ENCODE measurements at regions not wholly inside any gene's neighbourhood (a gene's known extent, or its start where the extent isn't known, plus 50 kb on each side); places are given as distances from the start of the nearest gene placed in this dataset.
"Not testable (repeated sequence)": the region's sequence is repeated elsewhere in the genome, so short reads cannot be mapped to it uniquely, and the experiment has no call there.

DNA sequence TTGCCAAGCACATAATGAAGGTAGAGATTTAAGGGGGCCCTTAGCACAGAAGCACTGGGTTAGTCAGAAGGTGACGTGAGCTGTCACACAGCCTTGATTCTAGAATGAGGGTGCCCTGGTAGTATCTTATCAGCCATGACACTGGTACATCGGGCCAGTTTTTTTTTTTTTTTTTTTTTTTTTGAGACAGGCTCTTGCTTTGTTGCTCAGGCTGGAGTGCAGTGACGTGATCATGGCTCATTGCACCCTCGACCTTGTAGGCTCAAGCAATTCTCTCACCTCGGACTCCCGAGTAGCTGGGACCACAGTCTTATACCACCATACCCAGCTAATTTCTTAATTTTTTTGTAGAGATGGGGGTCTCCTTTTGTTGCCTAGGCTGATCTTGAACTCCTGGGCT is 872.6 kb upstream of the DEFB115 start:
- not testable (repeated sequence) for H3K36me3 ChIP-seq (ENCODE audit: control insufficient read depth, insufficient read depth, low read length); H3K4me1 ChIP-seq (ENCODE audit: control insufficient read depth, insufficient read depth, low read length); DNase-seq; H3K27me3 ChIP-seq (ENCODE audit: control insufficient read depth, insufficient read depth, low read length); H3K27ac ChIP-seq (ENCODE audit: low read length); H3K4me3 ChIP-seq (ENCODE audit: low read length); H3K9me3 ChIP-seq (ENCODE audit: control insufficient read depth, low read depth, low read length)
- no CpG with 5 or more reads among the region's 6 CpGs for WGBS (ENCODE audit: insufficient coverage, low lambda C conversion rate)

DNA sequence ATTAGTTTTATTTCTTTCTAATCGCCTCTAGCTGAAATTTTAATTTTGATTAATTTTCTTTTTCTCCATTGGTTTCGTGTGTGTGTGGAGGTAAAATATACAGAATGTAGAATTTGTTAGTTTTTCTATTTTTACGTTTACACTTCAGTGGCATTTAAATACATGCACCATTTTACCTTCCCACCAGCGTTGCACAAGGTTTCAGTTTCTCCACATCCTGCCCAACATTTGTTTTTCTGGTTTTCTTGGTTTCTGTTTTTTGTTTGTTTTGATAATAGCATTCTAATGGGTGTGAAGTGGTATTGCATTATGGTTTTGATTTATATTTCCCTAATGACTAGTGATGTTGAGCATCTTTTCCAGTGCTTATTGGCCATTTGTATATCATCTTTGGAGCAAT is 871.4 kb upstream of the DEFB115 start:
- not testable (repeated sequence) for H3K27ac ChIP-seq (ENCODE audit: low read length); DNase-seq; H3K36me3 ChIP-seq (ENCODE audit: control insufficient read depth, insufficient read depth, low read length); H3K4me3 ChIP-seq (ENCODE audit: low read length); H3K27me3 ChIP-seq (ENCODE audit: control insufficient read depth, insufficient read depth, low read length); H3K4me1 ChIP-seq (ENCODE audit: control insufficient read depth, insufficient read depth, low read length); H3K9me3 ChIP-seq (ENCODE audit: control insufficient read depth, low read depth, low read length)
- 100% methylated on average over 1 of the region's 4 CpGs for WGBS (ENCODE audit: insufficient coverage, low lambda C conversion rate)

DNA sequence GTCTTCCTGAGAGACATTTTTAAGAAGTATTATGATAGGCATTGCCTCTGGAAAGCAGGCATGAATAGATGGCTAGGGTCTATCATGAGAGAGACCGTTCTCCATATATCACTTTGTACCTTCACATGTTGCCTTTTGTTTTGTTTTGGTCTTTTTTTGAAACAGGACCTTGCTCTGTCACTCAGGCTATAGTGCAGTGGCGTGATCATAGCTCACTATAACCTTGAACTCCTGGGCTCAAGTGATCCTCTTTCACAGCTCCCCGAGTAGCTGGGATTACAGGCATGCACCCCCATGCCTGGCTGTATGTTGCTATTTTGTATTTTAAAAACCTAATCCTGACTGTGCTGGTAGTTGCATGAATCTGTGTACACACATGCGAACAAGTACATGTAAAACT is 869.6 kb upstream of the DEFB115 start:
- WGBS (ENCODE audit: insufficient coverage, low lambda C conversion rate), result no CpG with 5 or more reads among the region's 4 CpGs
- H3K4me3 ChIP-seq (ENCODE audit: low read length); DNase-seq; H3K27me3 ChIP-seq (ENCODE audit: control insufficient read depth, insufficient read depth, low read length); H3K36me3 ChIP-seq (ENCODE audit: control insufficient read depth, insufficient read depth, low read length); H3K27ac ChIP-seq (ENCODE audit: low read length); H3K4me1 ChIP-seq (ENCODE audit: control insufficient read depth, insufficient read depth, low read length); H3K9me3 ChIP-seq (ENCODE audit: control insufficient read depth, low read depth, low read length): not testable (repeated sequence)

DNA sequence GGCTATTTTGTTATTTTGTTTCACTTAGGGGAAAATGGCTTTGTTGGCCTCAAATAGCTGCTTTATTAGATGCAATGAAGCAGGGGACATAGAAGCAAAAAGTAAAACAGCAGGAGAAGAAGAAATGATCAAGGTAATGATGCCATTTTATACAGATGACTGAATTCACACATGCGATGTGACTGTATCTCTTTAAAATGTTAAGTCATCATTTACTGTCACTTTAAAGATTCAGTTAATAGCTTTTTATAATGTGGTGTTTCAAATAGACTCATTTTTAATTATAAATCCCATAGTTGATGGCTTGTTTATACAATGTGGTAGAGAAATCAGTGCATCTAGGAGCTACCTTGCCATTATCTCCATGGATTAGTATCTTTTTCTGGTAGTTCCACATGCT is 863.9 kb upstream of the DEFB115 start:
- H3K27me3 ChIP-seq (ENCODE audit: control insufficient read depth, insufficient read depth, low read length); H3K4me3 ChIP-seq (ENCODE audit: low read length); H3K27ac ChIP-seq (ENCODE audit: low read length); H3K36me3 ChIP-seq (ENCODE audit: control insufficient read depth, insufficient read depth, low read length); H3K4me1 ChIP-seq (ENCODE audit: control insufficient read depth, insufficient read depth, low read length); DNase-seq; H3K9me3 ChIP-seq (ENCODE audit: control insufficient read depth, low read depth, low read length): not testable (repeated sequence)
- WGBS (ENCODE audit: insufficient coverage, low lambda C conversion rate), result 100% methylated on average over 1 of the region's 1 CpG

DNA sequence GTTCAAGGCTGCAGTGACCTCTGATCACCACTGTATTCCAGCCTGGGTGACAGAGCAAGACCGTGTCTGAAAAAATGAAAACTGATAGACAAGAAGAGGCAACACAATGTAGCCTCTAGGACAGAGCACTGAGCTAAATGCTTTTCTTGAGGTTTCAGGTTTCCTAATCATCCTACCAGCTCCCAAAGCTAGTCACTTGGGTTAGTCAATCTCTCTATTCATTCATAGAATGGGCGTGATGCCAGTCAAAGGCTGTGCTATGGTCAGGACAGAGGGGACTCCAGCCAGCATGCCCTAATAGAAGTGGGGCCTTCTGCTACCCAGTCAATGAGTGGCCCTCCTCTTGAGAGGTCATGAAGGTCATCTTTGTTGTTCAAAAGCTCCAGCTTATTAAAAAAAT is 860.4 kb upstream of the DEFB115 start:
- not testable (repeated sequence) for H3K27ac ChIP-seq (ENCODE audit: low read length); H3K4me1 ChIP-seq (ENCODE audit: control insufficient read depth, insufficient read depth, low read length); H3K4me3 ChIP-seq (ENCODE audit: low read length); H3K36me3 ChIP-seq (ENCODE audit: control insufficient read depth, insufficient read depth, low read length); DNase-seq; H3K9me3 ChIP-seq (ENCODE audit: control insufficient read depth, low read depth, low read length); H3K27me3 ChIP-seq (ENCODE audit: control insufficient read depth, insufficient read depth, low read length)
- WGBS (ENCODE audit: insufficient coverage, low lambda C conversion rate), result no CpG with 5 or more reads among the region's 2 CpGs

DNA sequence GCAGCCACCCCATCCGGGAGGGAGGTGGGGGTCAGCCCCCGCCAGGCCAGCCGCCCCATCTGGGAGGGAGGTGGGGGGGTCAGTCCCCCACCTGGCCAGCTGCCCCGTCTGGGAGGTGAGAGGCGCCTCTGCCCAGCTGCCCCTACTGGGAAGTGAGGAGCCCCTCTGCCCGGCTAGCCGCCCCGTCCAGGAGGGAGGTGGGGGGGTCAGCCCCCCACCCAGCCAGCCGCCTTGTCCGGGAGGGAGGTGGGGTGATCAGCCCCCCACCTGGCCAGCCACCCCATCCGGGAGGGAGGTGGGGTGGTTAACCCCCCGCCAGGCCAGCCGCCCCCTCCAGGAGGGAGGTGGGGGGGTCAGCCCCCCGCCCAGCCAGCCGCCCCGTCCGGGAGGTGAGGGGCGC is 852.4 kb upstream of the DEFB115 start:
- H3K27ac ChIP-seq (ENCODE audit: low read length); H3K4me1 ChIP-seq (ENCODE audit: control insufficient read depth, insufficient read depth, low read length); DNase-seq; H3K4me3 ChIP-seq (ENCODE audit: low read length); H3K27me3 ChIP-seq (ENCODE audit: control insufficient read depth, insufficient read depth, low read length); H3K36me3 ChIP-seq (ENCODE audit: control insufficient read depth, insufficient read depth, low read length): not testable (repeated sequence)
- H3K9me3 ChIP-seq (ENCODE audit: control insufficient read depth, low read depth, low read length), result peaks cover 15% of the 10 kb centered on the region
- WGBS (ENCODE audit: insufficient coverage, low lambda C conversion rate), result no CpG with 5 or more reads among the region's 18 CpGs

DNA sequence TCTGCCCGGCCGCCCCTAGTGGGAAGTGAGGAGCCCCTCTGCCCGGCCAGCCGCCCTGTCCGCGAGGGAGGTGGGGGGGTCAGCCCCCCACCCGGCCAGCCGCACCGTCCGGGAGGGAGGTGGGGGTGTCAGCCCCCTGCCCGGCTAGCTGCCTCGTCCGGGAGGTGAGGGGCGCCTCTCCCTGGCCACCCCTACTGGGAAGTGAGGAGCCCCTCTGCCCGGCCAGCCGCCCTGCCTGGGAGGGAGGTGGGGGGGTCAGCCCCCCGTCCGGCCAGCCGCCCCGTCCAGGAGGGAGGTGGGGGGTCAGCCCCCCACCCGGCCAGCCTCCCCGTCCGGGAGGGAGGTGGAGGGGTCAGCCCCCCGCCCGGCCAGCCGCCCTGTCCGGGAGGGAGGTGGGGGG is 851.9 kb upstream of the DEFB115 start:
- H3K27ac ChIP-seq (ENCODE audit: low read length); DNase-seq; H3K36me3 ChIP-seq (ENCODE audit: control insufficient read depth, insufficient read depth, low read length); H3K27me3 ChIP-seq (ENCODE audit: control insufficient read depth, insufficient read depth, low read length); H3K4me3 ChIP-seq (ENCODE audit: low read length); H3K4me1 ChIP-seq (ENCODE audit: control insufficient read depth, insufficient read depth, low read length): not testable (repeated sequence)
- no CpG with 5 or more reads among the region's 27 CpGs for WGBS (ENCODE audit: insufficient coverage, low lambda C conversion rate)
- peaks cover 15% of the 10 kb centered on the region for H3K9me3 ChIP-seq (ENCODE audit: control insufficient read depth, low read depth, low read length)

DNA sequence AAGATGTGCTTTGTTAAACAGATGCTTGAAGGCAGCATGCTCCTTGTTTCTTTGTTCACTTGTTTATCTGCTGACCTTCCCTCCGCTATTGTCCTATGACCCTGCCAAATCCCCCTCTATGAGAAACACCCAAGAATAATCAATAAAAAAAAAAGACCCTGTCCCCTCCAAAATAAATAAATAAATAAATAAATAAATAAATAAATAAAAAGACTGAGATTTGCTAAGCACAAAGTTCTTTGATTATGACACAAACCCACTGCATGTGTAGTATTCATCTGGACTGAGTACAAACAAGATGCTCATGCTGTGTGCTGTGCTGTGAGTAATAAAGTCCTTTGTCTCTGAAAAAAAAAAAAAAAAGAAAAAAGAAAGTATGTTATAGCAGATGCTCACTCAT is 851.1 kb upstream of the DEFB115 start:
- H3K9me3 ChIP-seq (ENCODE audit: control insufficient read depth, low read depth, low read length), result peaks cover 15% of the 10 kb centered on the region
- H3K27me3 ChIP-seq (ENCODE audit: control insufficient read depth, insufficient read depth, low read length); H3K36me3 ChIP-seq (ENCODE audit: control insufficient read depth, insufficient read depth, low read length); DNase-seq; H3K27ac ChIP-seq (ENCODE audit: low read length); H3K4me1 ChIP-seq (ENCODE audit: control insufficient read depth, insufficient read depth, low read length); H3K4me3 ChIP-seq (ENCODE audit: low read length): not testable (repeated sequence)
- no CpG with 5 or more reads among the region's 1 CpG for WGBS (ENCODE audit: insufficient coverage, low lambda C conversion rate)

DNA sequence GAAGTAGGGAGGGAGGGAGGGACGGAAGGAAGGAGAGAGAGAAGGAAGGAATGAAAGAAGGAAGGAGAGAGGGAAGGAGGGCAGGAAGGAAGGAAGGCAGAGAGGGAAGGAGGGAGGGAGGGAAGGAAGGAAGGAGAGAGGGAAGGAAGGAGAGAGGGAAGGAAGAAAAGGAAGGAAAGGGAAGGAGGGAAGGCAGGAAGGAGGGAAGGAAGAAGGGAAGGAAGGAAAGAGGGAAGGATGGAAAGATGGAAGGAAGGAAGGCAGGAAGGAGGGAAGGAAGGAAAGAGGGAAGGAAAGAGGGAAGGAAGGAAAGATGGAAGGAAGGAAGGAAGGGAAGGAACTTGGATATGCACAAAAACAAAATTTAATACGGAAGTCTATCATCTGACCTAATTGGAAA is 844.5 kb upstream of the DEFB115 start:
- 89% methylated on average over 1 of the region's 2 CpGs for WGBS (ENCODE audit: insufficient coverage, low lambda C conversion rate)
- Histone ChIP-seq H3K9me3 (ENCODE audit: control insufficient read depth, low read depth, low read length) (peaks cover 4% of the 10 kb centered on the region), H3K27me3 (ENCODE audit: control insufficient read depth, insufficient read depth, low read length) (no peaks in the 10 kb centered on the region), H3K4me3 (ENCODE audit: low read length) (no peak overlapping the region), H3K27ac (ENCODE audit: low read length) (no peak overlapping the region), H3K4me1 (ENCODE audit: control insufficient read depth, insufficient read depth, low read length) (no peaks in the 10 kb centered on the region), H3K36me3 (ENCODE audit: control insufficient read depth, insufficient read depth, low read length) (no peaks in the 10 kb centered on the region)
- no peak for DNase-seq

DNA sequence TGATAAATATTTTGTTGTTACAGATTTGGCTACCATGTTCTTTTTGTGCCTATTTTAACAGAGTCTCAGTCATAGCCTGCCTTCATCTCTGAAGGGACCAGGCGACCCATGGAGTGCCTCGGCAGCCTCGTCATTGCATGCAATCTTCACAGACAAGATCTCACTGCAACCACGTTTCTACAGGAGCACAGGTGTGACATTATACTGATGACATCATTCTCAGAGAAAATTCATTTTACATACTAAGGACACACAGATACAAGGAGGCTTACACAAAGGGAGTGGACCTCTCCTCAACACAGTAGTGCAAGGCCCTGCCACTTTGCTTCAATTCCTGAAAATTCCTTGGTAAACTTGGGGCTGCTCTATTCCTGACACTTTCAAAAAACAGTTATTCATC is 840.1 kb upstream of the DEFB115 start:
- H3K4me3 ChIP-seq (ENCODE audit: low read length); H3K36me3 ChIP-seq (ENCODE audit: control insufficient read depth, insufficient read depth, low read length); H3K4me1 ChIP-seq (ENCODE audit: control insufficient read depth, insufficient read depth, low read length); H3K27me3 ChIP-seq (ENCODE audit: control insufficient read depth, insufficient read depth, low read length); H3K27ac ChIP-seq (ENCODE audit: low read length); DNase-seq; H3K9me3 ChIP-seq (ENCODE audit: control insufficient read depth, low read depth, low read length): not testable (repeated sequence)
- no CpG with 5 or more reads among the region's 4 CpGs for WGBS (ENCODE audit: insufficient coverage, low lambda C conversion rate)

DNA sequence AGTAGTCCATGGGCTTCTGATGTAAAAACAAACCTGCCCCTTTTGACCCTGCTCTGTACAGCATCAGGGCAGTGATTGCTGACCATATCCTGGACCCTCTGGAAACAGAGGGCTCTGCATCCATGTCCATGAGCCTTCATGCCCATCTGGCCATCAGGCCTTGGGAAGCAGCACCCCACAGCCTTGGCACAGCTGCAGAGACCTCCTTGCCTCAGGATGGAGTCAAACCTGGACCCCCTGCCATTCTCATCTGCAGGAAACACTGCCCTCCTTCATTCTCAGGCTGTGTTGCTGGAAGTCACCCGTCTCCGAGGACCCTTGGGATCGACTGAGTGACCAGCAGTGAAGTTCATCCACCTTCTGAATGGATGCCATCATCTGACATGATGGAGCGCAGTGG is 839.1 kb upstream of the DEFB115 start:
- DNase-seq; H3K36me3 ChIP-seq (ENCODE audit: control insufficient read depth, insufficient read depth, low read length); H3K4me1 ChIP-seq (ENCODE audit: control insufficient read depth, insufficient read depth, low read length); H3K27ac ChIP-seq (ENCODE audit: low read length); H3K27me3 ChIP-seq (ENCODE audit: control insufficient read depth, insufficient read depth, low read length); H3K4me3 ChIP-seq (ENCODE audit: low read length); H3K9me3 ChIP-seq (ENCODE audit: control insufficient read depth, low read depth, low read length): not testable (repeated sequence)
- WGBS (ENCODE audit: insufficient coverage, low lambda C conversion rate), result no CpG with 5 or more reads among the region's 4 CpGs

All from large intestine (tissue), 3 donors.